CD14-positive monocyte (primary cell): ENCODE measurements at regions not wholly inside any gene's neighbourhood (a gene's known extent, or its start where the extent isn't known, plus 50 kb on each side); places are given as distances from the start of the nearest gene placed in this dataset.

Experiments used
- DNase-seq, 3 donors: peaks; one replicate each; pipeline ENCODE4 v3.0.0-alpha.2; 2011 to 2022
- H2AFZ ChIP-seq: 2 replicates; pipeline ENCODE4 v1.6.0; 2012; ENCODE audit warnings: mild to moderate bottlenecking, low read depth, low read length, inconsistent platforms; ENCODE audit not compliant: insufficient read depth, poor library complexity, severe bottlenecking
- H3K27ac ChIP-seq, 2 donors: 1 replicate in 1 of 2; 2 replicates in 1 of 2; pipeline ENCODE4 v1.5.1; 2012 to 2013; ENCODE audit warnings: low read length in 2 of 2, control low read depth in 1 of 2, inconsistent platforms in 1 of 2, low read depth in 1 of 2, mild to moderate bottlenecking in 1 of 2
- H3K27me3 ChIP-seq, 2 donors: one replicate each; pipeline versions ENCODE4 v1.6.0 to v1.6.1; 2011 to 2013; ENCODE audit warnings: low read length in 2 of 2; ENCODE audit not compliant: control insufficient read depth in 2 of 2, insufficient read depth in 2 of 2
- H3K36me3 ChIP-seq, 2 donors: replicated peaks in 1 of 2; 1 replicate in 1 of 2; 2 replicates in 1 of 2; pipeline versions ENCODE4 v1.5.1 to v1.6.1; 2012 to 2013; ENCODE audit warnings: low read length in 2 of 2, control low read depth in 1 of 2, inconsistent platforms in 1 of 2, mild to moderate bottlenecking in 1 of 2; ENCODE audit not compliant: insufficient read depth in 2 of 2, control insufficient read depth in 1 of 2
- H3K4me1 ChIP-seq, 2 donors: 1 replicate in 1 of 2; 2 replicates in 1 of 2; pipeline versions ENCODE4 v1.5.1 to v1.6.1; 2012 to 2013; ENCODE audit warnings: low read length in 2 of 2, control low read depth in 1 of 2, inconsistent platforms in 1 of 2, mild to moderate bottlenecking in 1 of 2, moderate library complexity in 1 of 2; ENCODE audit not compliant: insufficient read depth in 2 of 2, control insufficient read depth in 1 of 2
- H3K4me2 ChIP-seq: replicated peaks from 2 replicates; pipeline ENCODE3; 2012; ENCODE audit warnings: low read length, moderate library complexity, mild to moderate bottlenecking; ENCODE audit not compliant: poor library complexity, severe bottlenecking; ENCODE audit errors: extremely low read depth
- H3K4me3 ChIP-seq, 3 experiments: fragments of 200-600 bp in 1 of 3; sonication (generic) in 1 of 3; replicated peaks in 1 of 3; 1 replicate in 2 of 3; 2 replicates in 1 of 3; pipeline ENCODE4 v1.5.1; 2011 to 2013; ENCODE audit warnings: low read length in 3 of 3, mild to moderate bottlenecking in 3 of 3, control low read depth in 2 of 3, low read depth in 2 of 3, inconsistent platforms in 1 of 3, moderate library complexity in 1 of 3
- H3K79me2 ChIP-seq: 2 replicates; pipeline ENCODE4 v1.6.0; 2012; ENCODE audit warnings: mild to moderate bottlenecking, control low read depth, inconsistent platforms, low read length, moderate library complexity; ENCODE audit not compliant: insufficient read depth
- H3K9ac ChIP-seq: 2 replicates; pipeline ENCODE4 v1.6.0; 2017; ENCODE audit warnings: low read length, mild to moderate bottlenecking; ENCODE audit not compliant: insufficient read depth, poor library complexity, severe bottlenecking
- H3K9me3 ChIP-seq, 2 donors: replicated peaks in 1 of 2; 1 replicate in 1 of 2; 2 replicates in 1 of 2; pipeline versions ENCODE4 v1.5.1 to v1.6.1; 2012 to 2013; ENCODE audit warnings: low read length in 2 of 2, control low read depth in 1 of 2; ENCODE audit not compliant: control insufficient read depth in 1 of 2, insufficient read depth in 1 of 2
- H4K20me1 ChIP-seq: 2 replicates; pipeline ENCODE4 v1.6.0; 2012; ENCODE audit warnings: mild to moderate bottlenecking, low read length, control low read depth, moderate library complexity; ENCODE audit not compliant: insufficient read depth
- H3K27ac Mint-ChIP-seq, 7 donors: one replicate each; pipeline ENCODE4 v1.8.0; 2020; ENCODE audit warnings: mild to moderate bottlenecking in 7 of 7, mixed read lengths in 7 of 7, moderate library complexity in 6 of 7, inconsistent platforms in 2 of 7
- H3K27me3 Mint-ChIP-seq, 3 donors: one replicate each; pipeline ENCODE4 v1.8.0; 2021 to 2022; ENCODE audit warnings: low read depth in 3 of 3, mild to moderate bottlenecking in 3 of 3, mixed read lengths in 3 of 3, moderate library complexity in 3 of 3, inconsistent platforms in 1 of 3
- H3K36me3 Mint-ChIP-seq, 2 donors: one replicate each; pipeline ENCODE4 v1.8.0; 2020; ENCODE audit warnings: mixed read lengths in 2 of 2, inconsistent platforms in 1 of 2, mild to moderate bottlenecking in 1 of 2
- H3K4me1 Mint-ChIP-seq: one replicate; pipeline ENCODE4 v1.8.0; 2020; ENCODE audit warnings: mild to moderate bottlenecking, mixed read lengths
- H3K4me3 Mint-ChIP-seq, 2 donors: one replicate each; pipeline ENCODE4 v1.8.0; 2020; ENCODE audit warnings: mild to moderate bottlenecking in 2 of 2, mixed read lengths in 2 of 2, moderate library complexity in 1 of 2
- H3K9me3 Mint-ChIP-seq, 7 donors: one replicate each; pipeline ENCODE4 v1.8.0; 2020 to 2022; ENCODE audit warnings: mixed read lengths in 7 of 7, mild to moderate bottlenecking in 6 of 7, moderate library complexity in 6 of 7, inconsistent platforms in 2 of 7
- CTCF ChIP-seq: fragments of 200-600 bp; IDR thresholded peaks from one replicate; pipeline ENCODE4 v1.8.0; 2022; ENCODE audit warnings: antibody characterized with exemption, mild to moderate bottlenecking
- WGBS: methylation state at CpG from one replicate; pipeline ENCODE4 v1.1.5; 2013; ENCODE audit warnings: missing lambda C conversion rate; ENCODE audit not compliant: insufficient coverage; 5-methylcytosine and 5-hydroxymethylcytosine counted together
- intact Hi-C, 2 donors: fragments of 100-400 bp; cut with micrococcal nuclease; formaldehyde crosslinking; loops; one replicate each; pipeline versions ENCODE4 v1.15.0 to v1.15.1; 2023

- intact Hi-C loops, result no loop called here
- Histone ChIP-seq H3K9me3 (no peaks in the 10 kb centered on the region), H2AFZ (no peak overlapping the region), H3K4me3 (no peak overlapping the region), H3K36me3 (no peaks in the 10 kb centered on the region), H3K27ac (no peak overlapping the region), H3K4me2 (no peak overlapping the region), H3K4me1 (no peaks in the 10 kb centered on the region), H3K27me3 (no peaks in the 10 kb centered on the region), H3K9ac (no peak overlapping the region), H4K20me1 (no peaks in the 10 kb centered on the region), H3K79me2 (no peaks in the 10 kb centered on the region)
- Mint-ChIP-seq H3K27ac (no peak overlapping the region), H3K4me3 (no peak overlapping the region), H3K36me3 (no peaks in the 10 kb centered on the region), H3K9me3 (peaks cover 0 to 5% (median 2%) of the 10 kb centered on the region in 7 donors), H3K4me1 (no peaks in the 10 kb centered on the region), H3K27me3 (peaks cover 0 to 5% (median 0%) of the 10 kb centered on the region in 3 donors)
- no peak for TF ChIP-seq CTCF
- WGBS, result 44% methylated on average over 1 of the region's 1 CpG
- DNase-seq, result no peak
Observed at GRCh38 chr2:83784947-83785346, 674.1 kb downstream of the SUCLG1 start.

- no peaks in the 10 kb centered on the region for H3K27me3 ChIP-seq
- no peak overlapping the region for H3K9ac ChIP-seq
- Mint-ChIP-seq H3K4me1 (no peaks in the 10 kb centered on the region), H3K4me3 (no peak overlapping the region), H3K9me3 (peaks cover 0 to 3% (median 2%) of the 10 kb centered on the region in 7 donors), H3K27me3 (peaks cover 0 to 5% (median 0%) of the 10 kb centered on the region in 3 donors), H3K36me3 (no peaks in the 10 kb centered on the region), H3K27ac (no peak overlapping the region)
- DNase-seq, result no peak
- no peaks in the 10 kb centered on the region for H3K4me1 ChIP-seq
- no peak overlapping the region for H3K4me3 ChIP-seq
- H2AFZ ChIP-seq, result no peak overlapping the region
- H3K27ac ChIP-seq, result no peak overlapping the region
- no peaks in the 10 kb centered on the region for H3K79me2 ChIP-seq
- H3K36me3 ChIP-seq, result no peaks in the 10 kb centered on the region
- no peak for TF ChIP-seq CTCF
- no peaks in the 10 kb centered on the region for H3K9me3 ChIP-seq
- H4K20me1 ChIP-seq, result no peaks in the 10 kb centered on the region
- intact Hi-C loops, result no loop called here
- no CpG with 5 or more reads among the region's 2 CpGs for WGBS
- no peak overlapping the region for H3K4me2 ChIP-seq
Observed at GRCh38 chr2:83784315-83784714, 674.8 kb downstream of the SUCLG1 start.
